Stimulated activated CD4-positive, alpha-beta T cell treated with anti-CD3 and anti-CD28 coated beads, Interleukin-15, amount 100 ng/mL, for 24 hours (primary cell): ENCODE measurements at regions not wholly inside any gene's neighbourhood (a gene's known extent, or its start where the extent isn't known, plus 50 kb on each side); places are given as distances from the start of the nearest gene placed in this dataset.

Source experiments
- DNase-seq: peaks from one replicate; pipeline ENCODE4 v3.0.0-alpha.2; 2020

- no peak for DNase-seq
These were observed 128.8 kb downstream of the NHLRC3 start for GRCh38 chr13:39167018-39167417.

- no peak for DNase-seq
These were observed 132.5 kb downstream of the NHLRC3 start for GRCh38 chr13:39170711-39171110.

- DNase-seq, result no peak
These were observed 147.1 kb downstream of the NHLRC3 start for GRCh38 chr13:39185326-39185725.

- DNase-seq, result no peak
These were observed 148.1 kb downstream of the NHLRC3 start for GRCh38 chr13:39186205-39186875.

- no peak for DNase-seq
These were observed 151.5 kb downstream of the NHLRC3 start for GRCh38 chr13:39189778-39190177.

- DNase-seq, result peak; percentile 5
These were observed 158.8 kb downstream of the NHLRC3 start for GRCh38 chr13:39196965-39197646.

GRCh38 chr13:39197647-39198007, 159.4 kb downstream of the NHLRC3 start:
- DNase-seq, result no peak

GRCh38 chr13:39200249-39200910, 162.1 kb downstream of the NHLRC3 start:
- DNase-seq, result no peak

GRCh38 chr13:39201180-39201579, 162.9 kb downstream of the NHLRC3 start:
- DNase-seq, result no peak

- DNase-seq, result no peak
These were observed 164.5 kb downstream of the NHLRC3 start for GRCh38 chr13:39202746-39203145.

- DNase-seq, result no peak
These were observed 170.4 kb downstream of the NHLRC3 start for GRCh38 chr13:39208636-39209035.

GRCh38 chr13:39209731-39210531, 171.7 kb downstream of the NHLRC3 start:
- DNase-seq, result no peak

- no peak for DNase-seq
These were observed 172.8 kb downstream of the NHLRC3 start for GRCh38 chr13:39210961-39211534.

GRCh38 chr13:39215971-39216370, 177.7 kb downstream of the NHLRC3 start:
- no peak for DNase-seq

GRCh38 chr13:39217471-39217870, 179.2 kb downstream of the NHLRC3 start:
- DNase-seq, result no peak

GRCh38 chr13:39224671-39225240, 186.5 kb downstream of the NHLRC3 start:
- no peak for DNase-seq

GRCh38 chr13:39225860-39226259, 187.6 kb downstream of the NHLRC3 start:
- no peak for DNase-seq

GRCh38 chr13:39226359-39226758, 188.1 kb downstream of the NHLRC3 start:
- no peak for DNase-seq

- DNase-seq, result no peak
These were observed 194.2 kb downstream of the NHLRC3 start for GRCh38 chr13:39232401-39232980.

GRCh38 chr13:39232999-39233398, 194.7 kb downstream of the NHLRC3 start:
- no peak for DNase-seq

- DNase-seq, result no peak
These were observed 195.3 kb downstream of the NHLRC3 start for GRCh38 chr13:39233519-39233918.

- DNase-seq, result no peak
These were observed 206.4 kb downstream of the NHLRC3 start for GRCh38 chr13:39244561-39245230.
